ENCODE measurements at regions not wholly inside any gene's neighbourhood (a gene's known extent, or its start where the extent isn't known, plus 50 kb on each side); places are given as distances from the start of the nearest gene placed in this dataset.
"Not testable (repeated sequence)": the region's sequence is repeated elsewhere in the genome, so short reads cannot be mapped to it uniquely, and the experiment has no call there.

GRCh38 chr6:56720202-56720601 lies 77.5 kb upstream of the DST start:
- TF ChIP-seq CTCF (IDR thresholded peaks at IDR 0.05; ENCODE audit: poor library complexity); EZH2phosphoT487 (IDR thresholded peaks at IDR 0.05; ENCODE audit: low read depth, severe bottlenecking, unreplicated experiment): not testable (repeated sequence)
